ENCODE measurements at regions not wholly inside any gene's neighbourhood (a gene's known extent, or its start where the extent isn't known, plus 50 kb on each side); places are given as distances from the start of the nearest gene placed in this dataset.

DNA sequence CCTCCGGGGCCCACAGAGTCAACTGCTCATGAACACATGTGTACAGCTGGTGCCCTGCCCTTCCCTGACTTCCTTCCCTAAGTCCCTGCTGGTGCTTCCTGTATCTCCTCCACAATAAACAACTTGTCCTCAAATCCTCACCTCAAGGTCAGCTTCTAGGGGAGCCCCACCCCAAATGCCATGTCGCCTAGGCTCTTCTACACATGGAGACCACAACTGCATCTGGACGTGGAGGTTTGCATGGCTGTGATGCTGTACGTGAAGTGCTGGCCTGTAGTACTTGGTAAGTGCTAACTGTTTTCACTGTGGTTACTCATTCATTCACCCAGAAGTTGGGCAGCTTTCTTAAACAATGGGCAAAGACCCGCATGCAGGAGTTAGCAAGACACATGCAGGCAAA lies 359.5 kb downstream of the SHANK2 start:
- Histone ChIP-seq H3K36me3 (replicated peaks; ENCODE audit: insufficient read depth, low read depth) (no peaks in the 10 kb centered on the region), H3K4me3 (no peak overlapping the region), H3K4me1 (ENCODE audit: insufficient read depth) (no peaks in the 10 kb centered on the region), H2AFZ (no peak overlapping the region), H3K9me3 (ENCODE audit: low read depth) (no peaks in the 10 kb centered on the region), H3K27me3 (no peaks in the 10 kb centered on the region), H3K79me2 (no peaks in the 10 kb centered on the region), H3K9me2 (replicated peaks; ENCODE audit: insufficient read depth) (no peaks in the 10 kb centered on the region), H3K27ac (no peak overlapping the region), H4K20me1 (ENCODE audit: insufficient read depth, poor library complexity, severe bottlenecking) (no peaks in the 10 kb centered on the region), H3K4me2 (no peak overlapping the region)
- TF ChIP-seq CTCF (IDR thresholded peaks at IDR 0.05; ENCODE audit: poor library complexity): no peak
- no peak for TF ChIP-seq EZH2 (IDR thresholded peaks at IDR 0.05; ENCODE audit: borderline replicate concordance)
- TF ChIP-seq EZH2phosphoT487 (IDR thresholded peaks at IDR 0.05; ENCODE audit: low read depth, severe bottlenecking, unreplicated experiment): no peak
- 95% methylated on average over 5 of the region's 5 CpGs for WGBS (ENCODE audit: low lambda C conversion rate, missing lambda C conversion rate)
- no peak for DNase-seq (ENCODE audit: low spot score)

- TF ChIP-seq EZH2 (IDR thresholded peaks at IDR 0.05; ENCODE audit: borderline replicate concordance) (no peak), EZH2phosphoT487 (IDR thresholded peaks at IDR 0.05; ENCODE audit: low read depth, severe bottlenecking, unreplicated experiment) (no peak), CTCF (IDR thresholded peaks at IDR 0.05; ENCODE audit: poor library complexity) (no peak)
- no peak overlapping the region for H2AFZ ChIP-seq
- H3K4me2 ChIP-seq: no peak overlapping the region
- H3K4me1 ChIP-seq (ENCODE audit: insufficient read depth): no peaks in the 10 kb centered on the region
- H3K9me3 ChIP-seq (ENCODE audit: low read depth): no peaks in the 10 kb centered on the region
- 90% methylated on average over 20 of the region's 20 CpGs for WGBS (ENCODE audit: low lambda C conversion rate, missing lambda C conversion rate)
- H3K27ac ChIP-seq: no peak overlapping the region
- no peaks in the 10 kb centered on the region for H3K27me3 ChIP-seq
- H3K4me3 ChIP-seq: no peak overlapping the region
- no peaks in the 10 kb centered on the region for H3K36me3 ChIP-seq (replicated peaks; ENCODE audit: insufficient read depth, low read depth)
- no peaks in the 10 kb centered on the region for H3K79me2 ChIP-seq
- H3K9me2 ChIP-seq (replicated peaks; ENCODE audit: insufficient read depth): no peaks in the 10 kb centered on the region
- no peaks in the 10 kb centered on the region for H4K20me1 ChIP-seq (ENCODE audit: insufficient read depth, poor library complexity, severe bottlenecking)
- no peak for DNase-seq (ENCODE audit: low spot score)
These were observed 357.6 kb downstream of the SHANK2 start for GRCh38 chr11:70894566-70895365.

GRCh38 chr11:70895366-70895670 lies 357.1 kb downstream of the SHANK2 start:
- no peaks in the 10 kb centered on the region for H3K4me1 ChIP-seq (ENCODE audit: insufficient read depth)
- TF ChIP-seq CTCF (IDR thresholded peaks at IDR 0.05; ENCODE audit: poor library complexity): no peak
- TF ChIP-seq EZH2 (IDR thresholded peaks at IDR 0.05; ENCODE audit: borderline replicate concordance): no peak
- no peak for TF ChIP-seq EZH2phosphoT487 (IDR thresholded peaks at IDR 0.05; ENCODE audit: low read depth, severe bottlenecking, unreplicated experiment)
- WGBS (ENCODE audit: low lambda C conversion rate, missing lambda C conversion rate): 97% methylated on average over 11 of the region's 11 CpGs

More at GRCh38 chr11:70895366-70895670, 357.1 kb downstream of the SHANK2 start:
- no peaks in the 10 kb centered on the region for H3K9me2 ChIP-seq (replicated peaks; ENCODE audit: insufficient read depth)
- H3K36me3 ChIP-seq (replicated peaks; ENCODE audit: insufficient read depth, low read depth): no peaks in the 10 kb centered on the region
- no peaks in the 10 kb centered on the region for H4K20me1 ChIP-seq (ENCODE audit: insufficient read depth, poor library complexity, severe bottlenecking)
- DNase-seq (ENCODE audit: low spot score): no peak
- no peak overlapping the region for H3K4me3 ChIP-seq
- no peaks in the 10 kb centered on the region for H3K79me2 ChIP-seq
- H3K4me2 ChIP-seq: no peak overlapping the region
- no peak overlapping the region for H3K27ac ChIP-seq
- no peak overlapping the region for H2AFZ ChIP-seq
- H3K9me3 ChIP-seq (ENCODE audit: low read depth): no peaks in the 10 kb centered on the region
- no peaks in the 10 kb centered on the region for H3K27me3 ChIP-seq
